ENCODE measurements at regions not wholly inside any gene's neighbourhood (a gene's known extent, or its start where the extent isn't known, plus 50 kb on each side); places are given as distances from the start of the nearest gene placed in this dataset.
"Not testable (repeated sequence)": the region's sequence is repeated elsewhere in the genome, so short reads cannot be mapped to it uniquely, and the experiment has no call there.

GRCh38 chr4:34506511-34507092 lies 1737.7 kb downstream of the ARAP2 start:
- not testable (repeated sequence) for H2AFZ ChIP-seq (ENCODE audit: low read length); DNase-seq; H2BK12ac ChIP-seq (ENCODE audit: insufficient read length, low read depth, low read length); H3K9ac ChIP-seq (ENCODE audit: extremely low read depth, insufficient read length, low read length); H2BK20ac ChIP-seq (ENCODE audit: low read depth, low read length, poor library complexity, severe bottlenecking); H3T11ph ChIP-seq (ENCODE audit: low read length); H2BK120ac ChIP-seq (ENCODE audit: low read depth, low read length, poor library complexity, severe bottlenecking); H3K79me1 ChIP-seq (ENCODE audit: insufficient read depth, low read depth, low read length, poor library complexity, severe bottlenecking); H3K23ac ChIP-seq (ENCODE audit: insufficient read length, low read depth, low read length); H2BK15ac ChIP-seq (ENCODE audit: low read depth, low read length); H3K27me3 ChIP-seq (ENCODE audit: insufficient read depth, low read length); H3K18ac ChIP-seq (ENCODE audit: insufficient read length, low read depth, low read length); H3K27ac Mint-ChIP-seq; H4K8ac ChIP-seq (replicated peaks; ENCODE audit: insufficient read length, low read depth, low read length); H3K27me3 Mint-ChIP-seq (ENCODE audit: low read depth); H2BK5ac ChIP-seq (ENCODE audit: insufficient read length, low read length); H3K27ac ChIP-seq (ENCODE audit: insufficient read length, low read depth, low read length); H4K91ac ChIP-seq (ENCODE audit: insufficient read length, low read depth, low read length); H3K14ac ChIP-seq (ENCODE audit: insufficient read depth, low read length); H3K4me2 ChIP-seq (ENCODE audit: insufficient read depth, insufficient read length, low read length); H3K9me3 ChIP-seq (ENCODE audit: control insufficient read depth, low read depth, low read length); H3K4me1 Mint-ChIP-seq; H3K4ac ChIP-seq (ENCODE audit: low read depth, low read length); H3K4me1 ChIP-seq (ENCODE audit: insufficient read depth, low read length); H3K79me2 ChIP-seq (ENCODE audit: insufficient read depth, low read length); H2AK5ac ChIP-seq (ENCODE audit: insufficient read length, low read length); H4K5ac ChIP-seq (ENCODE audit: insufficient read length, low read depth, low read length); H4K20me1 ChIP-seq (ENCODE audit: control insufficient read depth, insufficient read depth, insufficient read length); H3K23me2 ChIP-seq (ENCODE audit: insufficient read length, low read depth, low read length, poor library complexity, severe bottlenecking); H3K4me3 Mint-ChIP-seq; H3K56ac ChIP-seq (ENCODE audit: insufficient read length, low read depth, low read length)
- H3K36me3 Mint-ChIP-seq (ENCODE audit: insufficient read depth in 1 of 3, low read depth in 3 of 3) = peaks cover 21 to 51% (median 28%) of the 10 kb centered on the region in 3 experiments
- no CpG with 5 or more reads among the region's 26 CpGs for WGBS (ENCODE audit: extremely low coverage, insufficient read length, low lambda C conversion rate)
- H3K9me3 Mint-ChIP-seq = peaks cover 32 to 36% of the 10 kb centered on the region in 2 experiments

All from H9 (cell line).